Suppressor macrophage treated with lipopolysaccharide for 1 hour (primary cell): ENCODE measurements at regions not wholly inside any gene's neighbourhood (a gene's known extent, or its start where the extent isn't known, plus 50 kb on each side); places are given as distances from the start of the nearest gene placed in this dataset.
A peak's percentile ranks its signal among the peaks of the same experiment; 100 is the strongest.
"Not testable (repeated sequence)": the region's sequence is repeated elsewhere in the genome, so short reads cannot be mapped to it uniquely, and the experiment has no call there.

Experiments used
- DNase-seq, 3 donors: peaks; one replicate each; pipeline ENCODE4 v3.0.0-alpha.2; 2020 to 2022

DNA sequence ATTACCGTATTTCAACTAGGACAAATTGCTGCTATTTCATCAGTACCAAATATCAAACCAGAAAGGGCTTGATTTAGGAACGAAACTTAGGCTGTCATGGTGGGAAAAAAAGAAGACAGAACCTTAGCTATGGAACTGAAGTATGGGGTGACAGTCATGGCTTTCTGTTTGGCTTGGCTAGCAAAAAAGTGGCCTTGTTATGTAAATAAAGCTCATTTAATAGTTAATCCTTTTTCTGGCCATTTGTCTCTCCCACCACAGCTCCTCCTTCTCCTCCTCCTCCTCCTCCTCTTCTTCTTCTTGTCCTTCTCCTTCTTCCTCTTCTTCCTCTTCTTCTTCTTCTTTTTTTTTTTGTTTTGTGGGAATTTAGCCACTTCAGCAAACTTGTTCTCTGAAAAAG, 434.7 kb upstream of the NDST4 start:
- DNase-seq, result no peak

- peak; percentile 24 to 45 (median 27) for DNase-seq
Observed at GRCh38 chr4:115537387-115537786, 424.0 kb upstream of the NDST4 start.

GRCh38 chr4:115529126-115529525, 415.7 kb upstream of the NDST4 start:
- no peak for DNase-seq

DNA sequence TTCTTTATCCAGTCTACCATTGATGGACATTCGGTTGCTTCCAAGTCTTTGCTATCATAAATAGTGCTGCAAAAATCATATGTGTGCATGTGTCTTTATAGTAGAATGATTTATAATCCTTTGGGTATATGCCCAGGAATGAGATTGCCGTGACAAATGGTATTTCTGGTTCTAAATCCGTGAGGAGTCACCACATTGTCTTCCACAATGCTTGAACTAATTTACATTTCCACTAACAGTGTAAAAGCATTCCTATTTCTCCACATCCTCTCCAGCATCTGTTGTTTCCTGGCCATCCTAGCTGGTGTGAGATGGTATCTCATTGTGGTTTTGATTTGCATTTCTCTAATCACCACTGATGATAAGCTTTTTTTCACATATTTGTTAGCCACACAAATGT, 406.1 kb upstream of the NDST4 start:
- DNase-seq, result not testable (repeated sequence)

- DNase-seq, result no peak
Observed at GRCh38 chr4:115515772-115516171, 402.4 kb upstream of the NDST4 start.

DNA sequence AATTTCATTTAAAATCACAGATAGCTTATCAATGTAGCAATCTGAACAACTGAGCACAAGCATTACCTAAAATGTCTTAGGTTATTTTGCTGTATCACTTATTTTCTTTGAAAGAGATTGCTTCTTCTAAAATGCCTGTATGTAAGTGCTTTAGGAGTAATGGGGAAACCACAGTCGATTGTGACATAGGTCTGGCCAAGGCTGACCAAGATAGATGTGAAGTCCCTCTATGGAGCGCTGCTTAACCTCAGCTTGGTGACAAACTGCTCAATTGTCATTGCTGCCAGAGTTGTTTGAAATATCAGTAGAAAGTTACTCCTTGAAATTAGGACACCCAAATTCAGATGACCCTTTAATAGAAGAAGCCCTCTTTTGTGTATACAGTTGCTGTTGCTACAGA, 401.9 kb upstream of the NDST4 start:
- DNase-seq, result peak; percentile 7 to 35 (median 23)

GRCh38 chr4:115514675-115515074, 401.3 kb upstream of the NDST4 start:
- DNase-seq, result no peak

GRCh38 chr4:115505326-115505725, 391.9 kb upstream of the NDST4 start:
- DNase-seq, result no peak

- no peak for DNase-seq
Observed at GRCh38 chr4:115501656-115502055, 388.2 kb upstream of the NDST4 start.

DNA sequence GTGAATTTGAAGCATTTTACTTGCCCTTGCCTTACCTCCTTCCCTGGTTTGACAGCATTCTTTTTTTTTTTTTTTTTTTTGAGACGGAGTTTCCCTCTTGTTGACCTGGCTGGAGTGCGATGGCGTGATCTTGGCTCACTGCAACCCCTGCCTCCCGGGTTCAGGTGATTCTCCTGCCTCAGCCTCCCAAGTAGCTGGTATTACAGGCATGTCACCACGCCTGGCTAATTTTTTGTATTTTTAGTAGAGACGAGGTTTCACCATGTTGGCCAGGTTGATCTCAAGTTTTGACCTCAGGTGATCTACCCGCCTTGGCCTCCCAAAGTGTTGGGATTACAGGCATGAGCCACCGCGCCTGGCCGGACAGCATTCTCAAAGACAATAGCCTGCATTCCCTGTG, 380.4 kb upstream of the NDST4 start:
- not testable (repeated sequence) for DNase-seq

DNA sequence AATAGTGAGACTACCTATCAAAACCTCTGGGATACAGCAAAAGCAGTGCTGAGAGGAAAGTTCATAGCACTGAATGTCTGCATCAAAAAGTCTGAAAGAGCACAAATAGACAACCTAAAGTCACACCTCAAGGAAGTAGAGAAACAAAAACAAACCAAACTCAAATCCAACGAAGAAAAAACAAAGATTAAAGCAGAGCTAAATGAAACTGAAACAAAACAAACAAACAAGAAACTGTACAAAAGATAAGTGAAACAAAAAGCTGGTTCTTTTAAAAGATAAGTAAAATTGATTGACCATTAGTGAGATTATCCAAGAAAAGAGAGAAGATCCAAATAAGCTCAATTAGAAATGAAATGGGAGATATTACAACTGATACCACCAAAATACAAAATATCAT, 378.3 kb upstream of the NDST4 start:
- DNase-seq, result no peak

DNA sequence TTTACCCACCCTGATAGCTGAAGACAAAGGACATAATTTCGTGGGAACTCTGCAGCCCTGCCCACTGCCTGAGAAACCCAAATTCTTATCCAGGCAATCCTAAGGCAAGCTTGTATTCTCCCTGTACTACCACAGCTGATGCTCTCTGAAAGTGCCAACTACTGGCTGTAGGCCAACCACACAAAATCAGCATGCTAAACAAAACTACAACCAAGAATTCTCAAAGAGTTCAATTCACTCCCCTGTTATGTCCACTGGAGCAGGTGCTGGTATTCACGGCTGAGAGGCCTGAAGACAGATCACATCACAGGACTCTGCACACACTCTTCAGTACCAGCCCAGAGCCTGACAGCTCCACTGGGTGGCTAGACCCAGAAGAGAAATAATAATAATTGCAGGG, 375.9 kb upstream of the NDST4 start:
- DNase-seq, result no peak

DNA sequence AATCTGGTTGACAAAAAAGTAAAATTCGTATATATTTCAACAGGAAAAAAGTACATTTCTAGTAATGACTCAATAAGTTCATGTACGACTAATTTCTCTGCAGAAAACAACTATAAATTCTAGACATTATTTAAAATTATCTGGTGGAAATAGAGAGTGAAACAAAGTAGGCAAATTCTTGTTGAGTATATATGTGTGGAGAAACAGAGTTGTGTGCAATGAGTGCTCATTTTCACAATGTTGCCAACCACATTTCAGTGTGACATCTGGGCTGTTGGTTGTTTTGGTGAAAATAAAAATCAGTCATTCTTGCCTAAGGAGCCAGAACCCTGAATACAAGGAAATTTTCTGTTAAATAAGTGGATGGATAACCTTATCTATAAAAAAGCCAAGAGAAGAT, 372.0 kb upstream of the NDST4 start:
- no peak for DNase-seq

GRCh38 chr4:115484479-115484878, 371.1 kb upstream of the NDST4 start:
- DNase-seq, result no peak

DNA sequence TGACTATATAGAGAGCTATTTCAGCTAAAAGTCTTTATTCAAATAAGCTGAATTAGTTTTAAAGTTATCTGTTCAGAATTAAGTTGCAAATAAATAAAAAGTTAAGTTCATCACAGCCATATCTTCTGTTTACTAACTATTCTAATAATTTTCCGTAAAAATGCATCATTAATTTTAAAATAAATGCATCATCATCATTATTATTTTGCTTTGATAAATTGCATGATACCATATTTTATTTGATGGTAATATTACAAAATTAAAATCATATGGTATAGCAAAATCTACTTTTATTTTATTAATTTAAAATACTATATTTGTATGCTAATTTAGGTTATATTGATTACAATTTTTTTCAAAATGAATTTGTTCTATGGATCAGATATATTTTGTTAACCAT, 357.3 kb upstream of the NDST4 start:
- DNase-seq, result no peak

DNA sequence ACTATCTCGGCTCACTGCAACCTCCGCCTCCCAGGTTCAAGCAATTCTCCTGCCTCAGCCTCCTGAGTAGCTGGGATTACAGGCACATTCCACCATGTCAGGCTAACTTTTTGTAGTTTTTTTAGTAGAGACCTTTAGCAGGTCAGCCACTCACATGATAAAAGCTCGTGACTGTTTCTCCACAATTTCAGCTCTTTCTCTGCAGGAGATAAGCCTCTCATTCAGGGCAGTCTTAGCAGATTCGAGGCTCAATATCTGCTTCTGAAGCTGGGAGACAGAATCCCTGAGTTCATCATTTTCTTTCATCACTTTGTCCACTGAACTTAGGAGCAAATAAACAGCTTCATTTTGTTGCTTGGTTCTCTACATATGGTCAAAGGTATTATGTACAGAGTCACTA, 345.9 kb upstream of the NDST4 start:
- not testable (repeated sequence) for DNase-seq

DNA sequence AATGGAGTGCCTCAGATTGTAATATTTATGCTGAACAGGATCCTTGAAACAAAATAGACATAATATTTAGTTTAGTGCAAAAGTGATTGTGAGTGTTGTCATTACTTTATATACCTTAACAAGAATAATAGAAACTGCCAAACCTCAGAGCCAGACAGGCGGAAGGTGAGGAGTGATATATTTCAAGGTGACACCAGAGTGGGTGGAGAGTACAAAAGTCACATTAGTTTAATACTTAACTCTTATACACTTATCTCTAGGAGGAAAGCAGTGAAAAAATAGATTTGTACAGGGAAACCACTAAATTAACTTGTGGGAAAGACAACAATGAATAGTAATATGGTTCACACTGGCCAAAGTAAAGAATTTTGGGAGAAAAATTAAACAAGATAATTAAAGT, 342.8 kb upstream of the NDST4 start:
- no peak for DNase-seq

GRCh38 chr4:115454228-115454627, 340.8 kb upstream of the NDST4 start:
- DNase-seq, result no peak

GRCh38 chr4:115453416-115453815, 340.0 kb upstream of the NDST4 start:
- no peak for DNase-seq

DNA sequence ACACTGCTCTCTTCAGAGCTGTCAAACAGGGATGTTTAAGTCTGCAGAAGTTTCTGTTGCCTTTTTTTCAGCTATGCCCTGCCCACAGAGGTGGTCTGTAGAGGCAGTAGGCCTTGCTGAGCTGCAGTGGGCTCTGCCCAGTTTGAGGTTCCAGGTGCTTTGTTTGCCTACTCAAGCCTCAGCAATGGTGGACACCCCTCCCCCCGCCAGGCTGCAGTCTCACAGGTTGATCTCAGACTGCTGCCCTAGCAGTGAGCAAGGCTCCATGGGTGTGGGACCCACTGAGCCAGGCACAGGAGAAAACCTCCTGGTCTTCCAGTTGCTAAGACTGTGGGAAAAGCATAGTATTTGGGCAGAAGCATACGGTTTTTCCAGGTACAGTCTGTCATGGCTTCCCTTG, 338.8 kb upstream of the NDST4 start:
- not testable (repeated sequence) for DNase-seq

- no peak for DNase-seq
Observed at GRCh38 chr4:115437739-115438138, 324.3 kb upstream of the NDST4 start.

DNA sequence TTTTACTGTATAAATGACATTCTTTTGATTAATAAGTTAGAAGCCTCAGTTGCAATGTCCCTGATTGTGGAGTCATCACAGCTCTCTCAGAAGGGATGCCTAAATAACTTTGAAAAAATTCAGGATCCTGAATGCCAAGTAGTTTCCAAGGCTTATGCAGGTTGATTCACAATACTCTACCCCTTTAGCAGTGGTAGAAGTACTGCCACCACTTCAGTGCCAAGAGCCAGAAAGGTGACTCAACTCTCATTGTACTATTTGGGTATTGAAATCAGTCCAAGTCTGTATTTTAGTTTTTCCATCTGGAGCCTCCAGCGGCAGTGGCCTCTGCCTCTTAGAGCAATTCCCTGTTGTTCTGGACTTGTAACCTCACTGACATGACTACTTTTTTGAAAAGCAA, 320.1 kb upstream of the NDST4 start:
- DNase-seq, result no peak

DNA sequence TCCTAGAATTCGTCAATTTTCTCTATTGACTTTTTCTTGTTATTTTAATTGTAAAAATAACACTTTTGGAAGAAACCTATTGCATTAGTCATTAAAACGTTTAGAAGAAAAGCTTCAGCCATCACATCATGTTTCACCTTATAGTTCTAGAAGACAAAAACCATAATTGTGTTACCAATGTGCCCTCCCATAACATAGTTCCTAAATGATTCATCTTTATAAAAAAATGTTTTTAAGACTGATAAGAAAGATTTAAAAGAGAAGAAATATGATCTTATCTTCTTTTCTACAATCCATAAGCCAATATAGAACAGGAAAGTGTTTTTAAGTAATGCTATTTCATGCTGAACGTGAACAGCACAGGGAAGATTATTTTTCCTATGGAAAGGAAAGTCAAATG, 316.6 kb upstream of the NDST4 start:
- DNase-seq, result no peak

DNA sequence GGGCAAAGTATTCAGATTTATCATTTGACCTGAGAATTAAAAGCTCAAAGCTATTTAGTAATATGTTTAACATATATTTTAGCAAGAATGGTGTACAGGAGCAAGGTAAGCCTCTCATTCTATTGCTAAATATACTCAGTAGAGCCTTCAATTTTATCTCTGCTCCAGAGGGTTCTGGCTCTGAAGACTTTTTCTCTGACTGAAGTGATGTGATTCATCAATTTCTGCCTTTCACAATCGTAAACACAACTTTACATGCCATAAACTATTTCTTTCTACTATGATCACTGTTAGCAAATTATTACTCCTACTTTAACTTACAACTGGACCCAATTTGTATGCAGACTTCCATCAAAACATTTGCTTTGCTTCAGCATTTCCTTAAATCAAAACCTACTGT, 315.0 kb upstream of the NDST4 start:
- no peak for DNase-seq

- DNase-seq, result no peak
Observed at GRCh38 chr4:115424852-115425251, 311.4 kb upstream of the NDST4 start.
